ENCODE measurements at regions not wholly inside any gene's neighbourhood (a gene's known extent, or its start where the extent isn't known, plus 50 kb on each side); places are given as distances from the start of the nearest gene placed in this dataset.
A peak's percentile ranks its signal among the peaks of the same experiment; 100 is the strongest.

- TF ChIP-seq, protein P1, sequence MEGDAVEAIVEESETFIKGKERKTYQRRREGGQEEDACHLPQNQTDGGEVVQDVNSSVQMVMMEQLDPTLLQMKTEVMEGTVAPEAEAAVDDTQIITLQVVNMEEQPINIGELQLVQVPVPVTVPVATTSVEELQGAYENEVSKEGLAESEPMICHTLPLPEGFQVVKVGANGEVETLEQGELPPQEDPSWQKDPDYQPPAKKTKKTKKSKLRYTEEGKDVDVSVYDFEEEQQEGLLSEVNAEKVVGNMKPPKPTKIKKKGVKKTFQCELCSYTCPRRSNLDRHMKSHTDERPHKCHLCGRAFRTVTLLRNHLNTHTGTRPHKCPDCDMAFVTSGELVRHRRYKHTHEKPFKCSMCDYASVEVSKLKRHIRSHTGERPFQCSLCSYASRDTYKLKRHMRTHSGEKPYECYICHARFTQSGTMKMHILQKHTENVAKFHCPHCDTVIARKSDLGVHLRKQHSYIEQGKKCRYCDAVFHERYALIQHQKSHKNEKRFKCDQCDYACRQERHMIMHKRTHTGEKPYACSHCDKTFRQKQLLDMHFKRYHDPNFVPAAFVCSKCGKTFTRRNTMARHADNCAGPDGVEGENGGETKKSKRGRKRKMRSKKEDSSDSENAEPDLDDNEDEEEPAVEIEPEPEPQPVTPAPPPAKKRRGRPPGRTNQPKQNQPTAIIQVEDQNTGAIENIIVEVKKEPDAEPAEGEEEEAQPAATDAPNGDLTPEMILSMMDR (IDR thresholded peaks at IDR 0.05; ENCODE audit: low read depth, low read length, missing control alignments): no peak
- DNase-seq (ENCODE audit: extremely low read depth, low read depth): no peak
- H3K4me3 ChIP-seq (replicated peaks; ENCODE audit: low read depth, low read length): no peak overlapping the region
Measured at GRCh38 chr10:132479024-132479602, 58.5 kb upstream of the INPP5A start.

GRCh38 chr10:132479603-132480221 is 57.9 kb upstream of the INPP5A start:
- no peak overlapping the region for H3K4me3 ChIP-seq (replicated peaks; ENCODE audit: low read depth, low read length)
- no peak for DNase-seq (ENCODE audit: extremely low read depth, low read depth)
- TF ChIP-seq, protein P1 (IDR thresholded peaks at IDR 0.05; ENCODE audit: low read depth, low read length, missing control alignments): no peak

DNA sequence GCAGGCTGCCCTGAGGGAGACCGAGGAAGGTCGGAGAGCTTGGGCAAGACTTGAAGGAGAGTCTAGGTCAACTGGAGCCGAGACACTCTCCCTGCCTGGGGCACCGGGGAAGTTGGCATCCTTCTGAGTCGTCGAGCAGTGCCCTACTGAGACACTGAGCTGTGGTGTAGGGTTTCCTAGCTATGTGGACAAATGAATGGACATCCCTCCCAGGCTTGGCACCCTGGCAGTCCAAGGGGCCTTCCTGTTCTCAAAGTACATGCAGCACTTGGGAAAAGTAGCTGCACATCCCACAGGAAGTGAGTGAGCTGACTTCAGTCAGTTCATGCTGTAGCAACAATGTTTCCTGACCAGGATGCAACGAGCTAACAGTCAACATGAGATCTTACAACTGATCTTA is 57.2 kb upstream of the INPP5A start:
- no peak for DNase-seq (ENCODE audit: extremely low read depth, low read depth)
- TF ChIP-seq, protein P1 (IDR thresholded peaks at IDR 0.05; ENCODE audit: low read depth, low read length, missing control alignments): no peak
- no peak overlapping the region for H3K4me3 ChIP-seq (replicated peaks; ENCODE audit: low read depth, low read length)

- DNase-seq (ENCODE audit: extremely low read depth, low read depth): no peak
- H3K4me3 ChIP-seq (replicated peaks; ENCODE audit: low read depth, low read length): no peak overlapping the region
- TF ChIP-seq, protein P1 (IDR thresholded peaks at IDR 0.05; ENCODE audit: low read depth, low read length, missing control alignments): no peak
Measured at GRCh38 chr10:132481690-132482089, 55.9 kb upstream of the INPP5A start.

- peak; percentile 63 for DNase-seq (ENCODE audit: extremely low read depth, low read depth)
- no peak overlapping the region for H3K4me3 ChIP-seq (replicated peaks; ENCODE audit: low read depth, low read length)
- TF ChIP-seq, protein P1 (IDR thresholded peaks at IDR 0.05; ENCODE audit: low read depth, low read length, missing control alignments): no peak
Measured at GRCh38 chr10:132482090-132482800, 55.3 kb upstream of the INPP5A start.

DNA sequence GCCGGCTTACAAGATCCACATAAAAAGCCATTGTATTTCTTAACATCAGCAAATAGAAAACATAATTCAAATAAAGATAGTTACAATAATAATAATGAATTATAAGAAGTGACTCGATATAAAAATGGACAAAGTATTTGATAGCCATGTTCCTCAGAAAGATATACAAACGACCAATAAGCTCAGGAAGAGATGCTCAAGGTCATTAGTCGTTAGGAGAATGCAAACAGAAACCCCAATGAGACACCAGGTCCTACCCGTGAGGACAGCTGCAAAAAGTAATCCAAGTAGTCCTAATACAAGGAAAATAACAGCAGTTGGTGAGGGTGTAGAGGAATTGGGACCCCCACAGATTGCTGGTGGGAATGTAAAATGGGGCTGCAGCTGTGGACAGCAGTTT is 54.2 kb upstream of the INPP5A start:
- H3K4me3 ChIP-seq (replicated peaks; ENCODE audit: low read depth, low read length): no peak overlapping the region
- DNase-seq (ENCODE audit: extremely low read depth, low read depth): no peak
- TF ChIP-seq, protein P1 (IDR thresholded peaks at IDR 0.05; ENCODE audit: low read depth, low read length, missing control alignments): no peak
